Upper lobe of right lung (tissue), 1 donor: ENCODE measurements at regions not wholly inside any gene's neighbourhood (a gene's known extent, or its start where the extent isn't known, plus 50 kb on each side); places are given as distances from the start of the nearest gene placed in this dataset.

Source experiments
- ATAC-seq: fragments of 200-7000 bp; cut with Tn5 transposase; one replicate; pipeline ENCODE4 v1.9.1; 2020; ENCODE audit warnings: mild to moderate bottlenecking, moderate library complexity
- DNase-seq: peaks from one replicate; pipeline ENCODE4 v3.0.0-alpha.2; 2020
- H3K27ac ChIP-seq: fragments of 200-600 bp; one replicate; pipeline ENCODE4 v1.8.0; 2022
- H3K27me3 ChIP-seq: fragments of 200-600 bp; one replicate; pipeline ENCODE4 v1.8.0; 2022; ENCODE audit warnings: mild to moderate bottlenecking
- H3K36me3 ChIP-seq: fragments of 200-600 bp; one replicate; pipeline ENCODE4 v1.8.0; 2022
- H3K4me1 ChIP-seq: fragments of 200-600 bp; one replicate; pipeline ENCODE4 v1.8.0; 2022
- H3K4me3 ChIP-seq: fragments of 200-600 bp; one replicate; pipeline ENCODE4 v1.8.0; 2022; ENCODE audit warnings: mild to moderate bottlenecking
- H3K9me3 ChIP-seq: fragments of 200-600 bp; one replicate; pipeline ENCODE4 v1.8.0; 2022
- intact Hi-C: fragments of 100-400 bp; cut with DNase I; formaldehyde crosslinking; loops from one replicate; pipeline ENCODE4 v1.11.0; 2022
- TF ChIP-seq, protein P1 (sequence below): fragments of 200-600 bp; IDR thresholded peaks from one replicate; pipeline ENCODE4 v1.8.0; 2022; ENCODE audit warnings: antibody characterized with exemption
- donor health status: DM: no; HTN: yes; CAD: no; lungs with severe emphysema.

DNA sequence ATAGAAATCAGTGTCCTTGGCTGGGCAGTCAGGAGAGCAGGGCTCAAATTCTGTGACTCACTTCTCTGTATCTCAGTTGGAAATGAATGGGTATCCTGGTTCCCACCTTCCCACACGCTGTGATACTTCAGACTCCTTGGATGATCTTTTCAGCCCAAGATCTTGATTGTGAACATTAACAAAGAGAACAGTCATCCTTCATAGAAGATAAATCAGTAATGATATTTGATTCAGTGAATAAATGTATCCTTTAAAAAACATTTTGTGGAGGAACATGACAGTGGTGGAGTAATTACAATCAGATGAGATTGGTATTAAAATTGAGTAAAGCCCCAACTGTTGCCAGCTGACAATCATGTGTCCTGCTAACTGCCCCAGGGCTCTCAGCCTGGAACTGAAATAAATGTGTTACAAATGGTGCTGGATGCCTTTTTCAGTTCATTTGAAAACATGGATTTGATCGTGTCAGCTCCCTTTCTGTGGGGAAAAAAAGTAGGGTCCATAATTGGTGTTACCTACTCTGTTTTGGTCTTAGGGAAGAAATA lies 72.9 kb upstream of the OR5AN1 start:
- no peaks in the 10 kb centered on the region for H3K9me3 ChIP-seq
- H3K4me3 ChIP-seq: no peak overlapping the region
- no peak overlapping the region for H3K27ac ChIP-seq
- TF ChIP-seq, protein P1, sequence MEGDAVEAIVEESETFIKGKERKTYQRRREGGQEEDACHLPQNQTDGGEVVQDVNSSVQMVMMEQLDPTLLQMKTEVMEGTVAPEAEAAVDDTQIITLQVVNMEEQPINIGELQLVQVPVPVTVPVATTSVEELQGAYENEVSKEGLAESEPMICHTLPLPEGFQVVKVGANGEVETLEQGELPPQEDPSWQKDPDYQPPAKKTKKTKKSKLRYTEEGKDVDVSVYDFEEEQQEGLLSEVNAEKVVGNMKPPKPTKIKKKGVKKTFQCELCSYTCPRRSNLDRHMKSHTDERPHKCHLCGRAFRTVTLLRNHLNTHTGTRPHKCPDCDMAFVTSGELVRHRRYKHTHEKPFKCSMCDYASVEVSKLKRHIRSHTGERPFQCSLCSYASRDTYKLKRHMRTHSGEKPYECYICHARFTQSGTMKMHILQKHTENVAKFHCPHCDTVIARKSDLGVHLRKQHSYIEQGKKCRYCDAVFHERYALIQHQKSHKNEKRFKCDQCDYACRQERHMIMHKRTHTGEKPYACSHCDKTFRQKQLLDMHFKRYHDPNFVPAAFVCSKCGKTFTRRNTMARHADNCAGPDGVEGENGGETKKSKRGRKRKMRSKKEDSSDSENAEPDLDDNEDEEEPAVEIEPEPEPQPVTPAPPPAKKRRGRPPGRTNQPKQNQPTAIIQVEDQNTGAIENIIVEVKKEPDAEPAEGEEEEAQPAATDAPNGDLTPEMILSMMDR: no peak
- H3K27me3 ChIP-seq: no peaks in the 10 kb centered on the region
- H3K4me1 ChIP-seq: no peaks in the 10 kb centered on the region
- ATAC-seq (no peak), DNase-seq (no peak)
- H3K36me3 ChIP-seq: no peaks in the 10 kb centered on the region
- intact Hi-C loops: loop anchor here (5.0 kb wide), 1 partner anchor 113 kb away; the partner anchor contains the start of gene DTX4

DNA sequence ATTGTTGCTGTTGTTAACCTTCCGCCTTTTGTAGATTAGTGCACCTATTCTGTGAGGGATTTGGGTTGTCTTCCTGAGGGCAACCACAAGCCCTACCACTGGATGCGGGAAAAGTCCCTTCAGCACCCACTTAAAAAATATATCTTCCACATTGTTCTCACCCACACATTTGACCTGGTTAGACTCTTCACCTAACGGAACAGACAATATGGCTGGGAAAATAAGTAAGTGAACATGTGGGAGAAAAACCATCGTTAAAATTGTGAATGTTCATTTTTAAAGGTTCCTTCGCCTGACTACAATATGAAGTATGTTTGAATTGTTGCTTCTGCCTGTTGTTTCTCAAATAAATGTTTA lies 72.0 kb upstream of the MPEG1 start:
- Histone ChIP-seq H3K4me3 (no peak overlapping the region), H3K36me3 (no peaks in the 10 kb centered on the region), H3K9me3 (no peaks in the 10 kb centered on the region), H3K4me1 (no peaks in the 10 kb centered on the region), H3K27ac (no peak overlapping the region), H3K27me3 (no peaks in the 10 kb centered on the region)
- TF ChIP-seq, protein P1: no peak
- ATAC-seq: no peak
- DNase-seq: no peak
- intact Hi-C loops: loop anchor here (5.0 kb wide), 1 partner anchor 112 kb away; the partner anchor contains the start of gene DTX4

DNA sequence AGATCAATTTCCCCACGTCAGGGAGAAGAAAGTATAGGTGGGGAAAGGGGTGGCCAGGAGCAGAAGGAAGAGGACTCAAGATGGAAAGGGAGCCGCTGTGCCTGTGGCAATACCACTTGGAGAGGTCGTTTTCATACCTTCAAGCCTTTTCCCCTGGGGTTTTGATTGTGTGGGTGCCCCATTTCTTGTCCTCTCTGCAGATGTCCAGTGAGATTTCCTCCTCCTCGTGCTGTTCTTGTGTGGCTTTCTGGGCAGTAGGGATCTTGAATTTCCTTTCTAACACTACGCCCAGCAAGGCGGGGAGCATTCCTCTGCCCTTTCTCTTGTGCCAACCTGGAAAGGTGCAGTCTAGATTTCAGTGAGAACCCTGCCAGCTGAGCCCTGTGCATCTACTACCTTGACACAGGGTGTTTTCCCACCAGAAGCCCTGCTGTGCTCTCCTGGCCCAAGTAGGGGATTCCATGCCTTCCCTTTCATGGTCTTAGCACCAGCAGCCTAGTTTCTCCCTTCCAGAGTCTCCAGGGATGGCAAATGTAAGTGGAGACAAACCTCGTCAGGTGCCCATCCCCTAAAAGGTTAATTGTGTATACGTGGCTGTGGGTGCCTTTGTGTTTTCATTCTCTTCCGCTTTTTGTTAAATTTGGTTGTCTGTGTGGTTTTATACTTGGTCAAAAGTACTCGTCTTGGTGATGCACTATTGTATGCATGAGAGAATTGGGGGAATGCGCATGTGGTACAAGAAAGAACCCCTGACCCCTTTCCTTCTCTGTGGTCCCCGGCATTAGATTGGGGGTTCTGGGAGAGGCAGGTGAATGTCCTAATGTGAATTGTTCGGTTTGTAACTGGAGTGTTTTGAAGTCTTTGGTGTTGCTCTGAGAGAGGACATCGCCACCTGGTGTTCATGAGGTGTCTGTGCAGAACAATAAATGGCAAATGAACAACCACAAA lies 71.4 kb upstream of the MPEG1 start:
- Histone ChIP-seq H3K9me3 (no peaks in the 10 kb centered on the region), H3K4me3 (no peak overlapping the region), H3K36me3 (no peaks in the 10 kb centered on the region), H3K27ac (no peak overlapping the region), H3K27me3 (no peaks in the 10 kb centered on the region), H3K4me1 (no peaks in the 10 kb centered on the region)
- DNase-seq: no peak
- intact Hi-C loops: no loop called here
- TF ChIP-seq, protein P1: peak; percentile 84
- ATAC-seq: peak; percentile 91

DNA sequence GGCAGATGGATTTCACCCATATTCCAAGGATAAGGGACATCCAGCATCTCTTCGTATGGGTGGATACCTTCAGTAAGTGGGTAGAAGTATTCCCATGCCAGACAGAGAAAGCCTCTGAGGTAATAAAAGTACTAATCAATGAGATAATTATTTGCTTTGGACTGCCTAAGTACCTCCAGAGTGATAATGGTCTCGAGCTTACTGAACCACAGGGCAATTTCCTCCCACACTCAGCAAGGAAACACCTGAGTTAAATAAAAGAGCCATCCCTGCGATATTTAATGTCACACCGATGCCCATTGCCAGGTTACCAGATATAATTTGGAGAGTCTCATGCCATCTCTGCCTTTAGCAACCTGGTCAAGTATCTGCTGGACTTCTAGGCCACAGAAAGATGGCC lies 70.6 kb upstream of the MPEG1 start:
- Histone ChIP-seq H3K4me1 (no peaks in the 10 kb centered on the region), H3K36me3 (no peaks in the 10 kb centered on the region), H3K9me3 (no peaks in the 10 kb centered on the region), H3K27me3 (no peaks in the 10 kb centered on the region), H3K27ac (no peak overlapping the region), H3K4me3 (no peak overlapping the region)
- TF ChIP-seq, protein P1: no peak
- ATAC-seq (no peak), DNase-seq (no peak)
- intact Hi-C loops: no loop called here

DNA sequence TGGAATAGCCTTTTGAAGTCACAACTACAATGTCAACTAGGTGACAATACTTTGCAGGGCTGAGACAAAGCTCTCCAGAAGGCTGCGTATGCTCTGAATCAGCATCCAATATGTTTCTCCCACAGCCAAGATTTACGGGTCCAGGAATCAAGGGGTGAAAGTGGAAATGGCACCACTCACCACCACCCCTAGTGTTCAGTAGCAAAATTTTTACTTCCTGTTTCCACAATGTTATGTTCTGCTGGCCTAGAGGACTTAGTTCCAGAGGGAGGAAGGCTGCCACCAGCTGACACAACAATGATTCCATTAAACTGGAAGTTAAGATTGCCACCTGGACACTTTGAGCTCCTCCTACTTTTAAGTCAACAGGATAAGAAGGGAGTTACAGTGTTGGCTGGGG lies 68.5 kb upstream of the MPEG1 start:
- no peaks in the 10 kb centered on the region for H3K36me3 ChIP-seq
- no peaks in the 10 kb centered on the region for H3K9me3 ChIP-seq
- DNase-seq (no peak), ATAC-seq (peak; percentile 47)
- intact Hi-C loops: no loop called here
- no peaks in the 10 kb centered on the region for H3K4me1 ChIP-seq
- no peak overlapping the region for H3K27ac ChIP-seq
- TF ChIP-seq, protein P1: no peak
- H3K27me3 ChIP-seq: no peaks in the 10 kb centered on the region
- no peak overlapping the region for H3K4me3 ChIP-seq
